Aorta (tissue), 5 donors: ENCODE measurements at regions not wholly inside any gene's neighbourhood (a gene's known extent, or its start where the extent isn't known, plus 50 kb on each side); places are given as distances from the start of the nearest gene placed in this dataset.
A peak's percentile ranks its signal among the peaks of the same experiment; 100 is the strongest.

Experiments
- ATAC-seq: fragments of 200-7000 bp; cut with Tn5 transposase; one replicate; pipeline ENCODE4 v1.9.1; 2022; ENCODE audit warnings: moderate library complexity; ENCODE audit not compliant: low FRiP score
- DNase-seq, 2 donors: peaks; one replicate each; pipeline ENCODE4 v3.0.0-alpha.2; 2020
- H3K27ac ChIP-seq, 2 donors: one replicate each; pipeline ENCODE4 v1.5.1; 2013; ENCODE audit warnings: low read length in 2 of 2, mild to moderate bottlenecking in 2 of 2, moderate library complexity in 2 of 2, control low read depth in 1 of 2, inconsistent platforms in 1 of 2, low read depth in 1 of 2
- H3K27me3 ChIP-seq, 2 donors: one replicate each; pipeline ENCODE4 v1.6.1; 2013; ENCODE audit warnings: control low read depth in 1 of 2, low read length in 1 of 2, mild to moderate bottlenecking in 1 of 2, moderate library complexity in 1 of 2; ENCODE audit not compliant: insufficient read depth in 2 of 2, control insufficient read depth in 1 of 2
- H3K36me3 ChIP-seq, 2 donors: one replicate each; pipeline ENCODE4 v1.6.1; 2013; ENCODE audit warnings: control low read depth in 1 of 2, low read length in 1 of 2, mild to moderate bottlenecking in 1 of 2; ENCODE audit not compliant: insufficient read depth in 2 of 2, control insufficient read depth in 1 of 2
- H3K4me1 ChIP-seq, 2 donors: one replicate each; pipeline ENCODE4 v1.6.1; 2013; ENCODE audit warnings: low read length in 2 of 2, control low read depth in 1 of 2, mild to moderate bottlenecking in 1 of 2, moderate library complexity in 1 of 2; ENCODE audit not compliant: insufficient read depth in 2 of 2, control insufficient read depth in 1 of 2
- H3K4me3 ChIP-seq, 2 donors: one replicate each; pipeline ENCODE4 v1.5.1; 2013; ENCODE audit warnings: low read length in 2 of 2, control low read depth in 1 of 2, mild to moderate bottlenecking in 1 of 2
- H3K9me3 ChIP-seq: one replicate; pipeline ENCODE4 v1.6.1; 2013; ENCODE audit warnings: mild to moderate bottlenecking, low read length; ENCODE audit not compliant: control insufficient read depth
- WGBS, 2 donors: extraction: QIAGEN DNeasy Blood & Tissue Kit; methylation state at CpG; one replicate each; pipeline ENCODE4 v1.1.7; 2013; 5-methylcytosine and 5-hydroxymethylcytosine counted together
- intact Hi-C, 2 donors: fragments of 100-400 bp; cut with DNase I; formaldehyde crosslinking; loops; one replicate each; pipeline versions ENCODE4 v1.14.2 to v1.15.0; 2022
- donor health status: healthy with polysubstance abuse.
- donor health status: Bipolar disorder and iron deficiency.
- donor health status: DM: no; HTN: no; CAD: no.
- donor health status: DM: no; HTN: no; CAD: no.
- donor health status: DM: yes; HTN: yes; CAD: no.

DNA sequence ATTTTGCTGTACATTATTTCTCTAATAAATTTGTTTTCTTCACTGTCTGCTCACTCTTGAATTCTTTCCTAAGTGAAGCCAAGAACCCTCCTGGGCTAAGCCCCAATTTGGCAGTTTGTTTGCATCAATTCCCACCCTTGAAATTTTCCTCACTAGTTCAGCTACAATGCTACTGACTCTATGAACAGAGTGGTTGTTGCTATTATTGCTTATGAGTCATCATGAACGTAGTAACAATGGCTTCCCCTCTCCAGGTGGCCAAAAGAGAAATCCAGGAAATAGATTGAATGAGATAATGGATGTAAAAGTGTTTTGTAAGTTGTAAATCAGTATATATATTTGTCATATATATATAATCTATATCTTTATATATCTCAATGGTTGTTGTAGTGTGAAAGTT, 193.0 kb downstream of the URB2 start:
- DNase-seq (no peak), ATAC-seq (no peak)
- intact Hi-C loops: no loop called here
- Histone ChIP-seq H3K4me3 (no peak overlapping the region), H3K27ac (no peak overlapping the region), H3K27me3 (peaks cover 0 to 2% of the 10 kb centered on the region in 2 donors), H3K36me3 (no peaks in the 10 kb centered on the region), H3K9me3 (no peaks in the 10 kb centered on the region), H3K4me1 (peaks cover 0 to 4% of the 10 kb centered on the region in 2 donors)
- WGBS, 2 donors: 31 to 43% methylated on average over 1 of the region's 1 CpG

DNA sequence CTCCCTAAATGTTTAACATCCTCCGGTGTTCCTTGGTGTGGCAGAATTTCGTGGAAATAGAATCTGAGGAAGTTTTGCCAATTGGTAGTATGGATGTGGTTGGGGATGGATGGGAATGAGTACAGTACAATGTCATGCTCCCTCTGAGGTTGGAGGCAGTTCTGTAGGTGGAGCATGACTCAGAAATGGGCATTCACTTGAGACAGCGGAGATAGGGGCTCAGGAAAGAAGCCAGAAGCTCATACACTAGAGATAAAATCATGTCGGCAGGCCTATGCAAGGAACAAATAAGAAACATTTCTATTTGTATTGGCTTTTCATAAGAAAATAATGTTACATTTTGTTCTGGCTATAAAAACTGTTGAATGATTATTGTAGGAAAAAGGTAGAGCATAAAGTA, 196.0 kb downstream of the URB2 start:
- DNase-seq (no peak), ATAC-seq (no peak)
- H3K27me3 ChIP-seq: peaks cover 0 to 2% of the 10 kb centered on the region in 2 donors
- no peak overlapping the region for H3K4me3 ChIP-seq
- H3K36me3 ChIP-seq: no peaks in the 10 kb centered on the region
- intact Hi-C loops: no loop called here
- 30 to 32% methylated on average over 4 of the region's 4 CpGs for WGBS, 2 donors
- H3K9me3 ChIP-seq: no peaks in the 10 kb centered on the region
- peak overlapping the region in 1 of 2 donors; percentile 36 for H3K27ac ChIP-seq
- peaks cover 0 to 4% of the 10 kb centered on the region in 2 donors for H3K4me1 ChIP-seq

DNA sequence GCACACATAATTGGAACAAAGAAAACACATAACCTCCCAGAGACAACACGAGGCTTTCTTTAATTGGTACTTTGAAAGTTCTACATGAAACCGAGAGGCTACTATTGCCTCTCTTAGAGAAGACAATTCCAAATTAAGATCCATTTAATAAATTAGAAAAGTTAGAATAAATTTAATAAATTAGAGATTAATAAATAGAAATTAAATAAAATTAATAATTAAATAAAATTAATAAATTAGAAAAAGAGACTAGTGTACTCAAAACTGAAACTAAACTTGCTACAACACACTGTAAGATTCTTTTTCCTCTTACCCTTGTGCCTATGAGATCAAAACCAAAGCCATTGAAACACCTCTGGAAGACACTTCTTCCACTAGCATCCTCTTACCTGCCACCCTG, 199.0 kb downstream of the URB2 start:
- no peaks in the 10 kb centered on the region for H3K9me3 ChIP-seq
- H3K27me3 ChIP-seq: no peaks in the 10 kb centered on the region
- ATAC-seq: no peak
- no peak overlapping the region for H3K4me3 ChIP-seq
- WGBS, 2 donors: 92 to 95% methylated on average over 2 of the region's 2 CpGs
- peaks cover 8 to 15% of the 10 kb centered on the region in 2 donors for H3K4me1 ChIP-seq
- no peak for DNase-seq
- no peaks in the 10 kb centered on the region for H3K36me3 ChIP-seq
- no peak overlapping the region for H3K27ac ChIP-seq
- intact Hi-C loops: loop anchor here in 1 of 2 donors (5.0 kb wide), 1 partner anchor 237 kb away; no protein-coding TSS in a partner anchor

DNA sequence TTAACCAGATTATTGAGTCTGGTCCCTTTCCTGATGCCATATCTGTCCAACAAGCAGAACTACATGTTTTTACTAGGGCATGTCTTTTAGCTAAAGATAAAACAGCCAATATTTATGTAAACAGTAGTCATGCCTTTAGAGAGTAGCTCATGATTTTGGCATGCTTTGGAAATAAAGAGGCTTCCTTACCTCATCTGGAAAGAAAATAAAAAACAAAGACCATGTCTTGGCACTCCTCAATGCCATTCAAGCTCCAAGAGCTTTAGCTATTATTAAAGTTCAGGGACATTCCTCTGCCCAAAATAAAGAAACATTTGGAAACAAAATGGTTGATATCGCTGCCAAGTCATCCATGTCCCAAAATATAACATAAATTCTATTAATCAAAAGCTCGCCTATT, 202.4 kb downstream of the URB2 start:
- no peaks in the 10 kb centered on the region for H3K27me3 ChIP-seq
- peaks cover 8 to 11% of the 10 kb centered on the region in 2 donors for H3K4me1 ChIP-seq
- no peaks in the 10 kb centered on the region for H3K9me3 ChIP-seq
- peak overlapping the region; percentile 67 to 86 for H3K27ac ChIP-seq
- DNase-seq (no peak), ATAC-seq (peak; percentile 81)
- H3K4me3 ChIP-seq: no peak overlapping the region
- WGBS, 2 donors: 0 to 4% methylated on average over 2 of the region's 2 CpGs
- intact Hi-C loops: loop anchor here in 1 of 2 donors (5.0 kb wide), 1 partner anchor 234 kb away; no protein-coding TSS in a partner anchor
- H3K36me3 ChIP-seq: no peaks in the 10 kb centered on the region

DNA sequence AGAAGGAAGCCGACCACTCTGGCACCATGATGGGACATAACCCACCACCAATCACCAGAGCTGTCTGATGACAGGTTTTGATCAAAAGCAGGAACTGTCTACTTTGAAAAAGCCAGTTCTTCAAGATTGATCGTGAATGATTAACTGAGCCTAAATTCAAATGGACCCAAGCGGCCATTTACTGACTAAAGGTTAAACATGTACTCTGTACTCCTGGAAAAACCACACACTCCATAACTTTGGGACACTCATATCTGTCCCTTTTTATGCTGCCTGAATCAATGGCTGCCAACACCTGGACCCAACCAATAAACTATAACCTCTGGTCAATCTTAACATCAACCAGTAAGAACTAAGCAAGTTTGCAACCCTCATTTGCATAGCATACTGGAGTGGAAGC, 206.6 kb downstream of the URB2 start:
- H3K4me1 ChIP-seq: peaks cover 5 to 9% of the 10 kb centered on the region in 2 donors
- no peak for DNase-seq
- H3K27me3 ChIP-seq: no peaks in the 10 kb centered on the region
- no peaks in the 10 kb centered on the region for H3K9me3 ChIP-seq
- H3K36me3 ChIP-seq: no peaks in the 10 kb centered on the region
- H3K27ac ChIP-seq: no peak overlapping the region
- intact Hi-C loops: loop anchor here in 1 of 2 donors (10.0 kb wide), 1 partner anchor 382 kb away; no protein-coding TSS in a partner anchor
- no peak for ATAC-seq
- WGBS, 2 donors: 96 to 97% methylated on average over 3 of the region's 3 CpGs
- no peak overlapping the region for H3K4me3 ChIP-seq

DNA sequence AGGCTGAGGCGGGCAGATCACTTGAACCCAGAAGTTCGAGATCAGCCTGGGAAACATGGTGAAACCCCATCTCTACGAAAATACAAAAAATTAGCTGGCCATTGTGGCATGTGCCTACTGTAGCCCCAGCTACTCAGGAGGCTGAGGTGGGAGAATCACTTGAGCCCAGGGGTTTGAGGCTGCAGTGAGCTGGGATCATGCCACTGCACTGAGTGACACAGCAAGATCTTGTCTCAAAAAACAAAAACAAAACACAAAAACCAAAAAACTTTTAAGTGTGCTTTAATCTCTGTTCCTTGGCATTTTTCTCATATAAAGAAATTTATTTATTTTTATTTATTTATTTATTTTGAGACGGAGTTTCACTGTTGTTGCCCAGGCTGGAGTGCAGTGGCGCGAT, 208.2 kb downstream of the URB2 start:
- DNase-seq (no peak), ATAC-seq (no peak)
- Histone ChIP-seq H3K4me3 (no peak overlapping the region), H3K9me3 (no peaks in the 10 kb centered on the region), H3K36me3 (no peaks in the 10 kb centered on the region), H3K27ac (no peak overlapping the region), H3K27me3 (no peaks in the 10 kb centered on the region), H3K4me1 (peaks cover 0 to 5% of the 10 kb centered on the region in 2 donors)
- intact Hi-C loops: loop anchor here in 1 of 2 donors (10.0 kb wide), 1 partner anchor 381 kb away; no protein-coding TSS in a partner anchor
- WGBS, 2 donors: 91 to 94% methylated on average over 6 of the region's 6 CpGs

DNA sequence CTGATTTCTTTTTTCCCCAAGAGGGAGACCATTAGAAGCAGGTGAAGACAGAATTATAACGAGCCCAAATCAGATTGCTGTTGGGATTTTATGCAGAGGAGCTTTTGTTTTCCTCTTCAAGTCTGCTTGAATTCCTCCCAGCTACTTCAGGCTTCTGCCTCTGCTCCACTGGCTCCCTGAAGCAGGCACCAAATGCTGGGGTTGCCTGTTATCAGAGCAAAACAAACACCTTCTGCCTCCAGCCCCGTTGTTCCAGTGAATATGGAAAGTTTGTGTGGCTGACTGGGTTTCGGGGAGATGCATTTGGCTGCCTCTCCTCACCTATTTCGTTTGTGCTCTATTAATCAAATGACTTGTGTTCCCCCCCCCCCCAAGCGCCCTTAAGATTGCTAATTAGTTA, 209.2 kb downstream of the URB2 start:
- 83 to 85% methylated on average over 5 of the region's 5 CpGs for WGBS, 2 donors
- intact Hi-C loops: loop anchor here in 1 of 2 donors (10.0 kb wide), 1 partner anchor 380 kb away; no protein-coding TSS in a partner anchor
- no peak for ATAC-seq
- Histone ChIP-seq H3K36me3 (no peaks in the 10 kb centered on the region), H3K27ac (no peak overlapping the region), H3K4me1 (no peaks in the 10 kb centered on the region), H3K9me3 (no peaks in the 10 kb centered on the region), H3K27me3 (no peaks in the 10 kb centered on the region), H3K4me3 (no peak overlapping the region)
- no peak for DNase-seq

DNA sequence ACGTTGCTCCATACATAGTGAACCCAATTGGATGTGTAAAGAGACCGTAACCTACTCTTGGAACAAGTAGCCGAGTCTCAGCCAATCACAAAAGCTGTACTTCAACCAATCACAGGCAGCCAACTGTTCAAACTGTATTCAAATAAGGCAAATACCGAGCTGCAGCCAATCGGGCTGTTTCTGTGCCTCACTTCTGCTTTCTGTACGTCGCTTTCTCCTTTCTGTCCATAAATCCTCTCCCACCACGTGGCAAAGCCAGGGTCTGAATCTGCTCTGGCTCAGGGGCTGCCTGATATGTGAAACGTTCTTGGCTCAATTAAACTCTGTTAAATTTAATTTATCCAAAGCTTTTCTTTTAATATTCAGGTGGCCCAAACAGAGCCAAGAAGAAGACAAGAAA, 210.3 kb downstream of the URB2 start:
- H3K27ac ChIP-seq: no peak overlapping the region
- H3K4me1 ChIP-seq: no peaks in the 10 kb centered on the region
- intact Hi-C loops: loop anchor here in 1 of 2 donors (10.0 kb wide), 1 partner anchor 378 kb away; no protein-coding TSS in a partner anchor
- WGBS, 2 donors: 30 to 34% methylated on average over 9 of the region's 9 CpGs
- H3K4me3 ChIP-seq: no peak overlapping the region
- H3K36me3 ChIP-seq: no peaks in the 10 kb centered on the region
- H3K9me3 ChIP-seq: no peaks in the 10 kb centered on the region
- no peak for DNase-seq
- H3K27me3 ChIP-seq: no peaks in the 10 kb centered on the region
- no peak for ATAC-seq

DNA sequence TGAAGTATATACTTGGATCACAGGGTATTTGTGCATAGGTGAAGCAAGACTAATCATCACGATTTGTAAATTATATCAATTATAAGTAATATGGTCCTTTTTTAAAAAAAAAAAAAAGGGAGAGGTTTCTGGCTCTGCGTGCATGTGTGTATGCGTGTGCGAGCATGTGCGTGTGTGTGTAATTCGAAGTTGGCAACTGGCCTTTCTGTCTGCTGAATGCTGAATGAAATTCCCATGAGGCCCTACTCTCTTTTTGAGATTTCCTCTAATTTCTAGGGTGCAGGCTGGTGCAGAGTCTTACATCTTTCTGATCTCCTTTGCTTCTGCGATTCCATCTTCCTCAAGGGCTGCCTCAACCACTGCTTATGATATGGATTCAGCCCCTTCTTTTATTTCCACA, 212.2 kb downstream of the URB2 start:
- no peak for DNase-seq
- no peak for ATAC-seq
- no peak overlapping the region for H3K4me3 ChIP-seq
- no peaks in the 10 kb centered on the region for H3K27me3 ChIP-seq
- no peak overlapping the region for H3K27ac ChIP-seq
- no peaks in the 10 kb centered on the region for H3K36me3 ChIP-seq
- WGBS, 2 donors: 94 to 97% methylated on average over 7 of the region's 7 CpGs
- intact Hi-C loops: loop anchor here in 1 of 2 donors (10.0 kb wide), 1 partner anchor 377 kb away; no protein-coding TSS in a partner anchor
- H3K4me1 ChIP-seq: no peaks in the 10 kb centered on the region
- no peaks in the 10 kb centered on the region for H3K9me3 ChIP-seq
